ENCODE measurements at regions not wholly inside any gene's neighbourhood (a gene's known extent, or its start where the extent isn't known, plus 50 kb on each side); places are given as distances from the start of the nearest gene placed in this dataset.
A peak's percentile ranks its signal among the peaks of the same experiment; 100 is the strongest.
"Not testable (repeated sequence)": the region's sequence is repeated elsewhere in the genome, so short reads cannot be mapped to it uniquely, and the experiment has no call there.

GRCh38 chr15:88965097-88965496, 51.9 kb upstream of the MFGE8 start:
- not testable (repeated sequence) for H3K4me3 Mint-ChIP-seq (ENCODE audit: low read depth); H3K4me1 Mint-ChIP-seq (ENCODE audit: low read depth); H3K27me3 Mint-ChIP-seq; DNase-seq (ENCODE audit: low spot score, unreplicated experiment); H3K36me3 Mint-ChIP-seq (ENCODE audit: insufficient read depth); H3K27ac Mint-ChIP-seq
- H3K9me3 Mint-ChIP-seq (ENCODE audit: low read depth), result peaks cover 37% of the 10 kb centered on the region

- Mint-ChIP-seq H3K27me3 (no peaks in the 10 kb centered on the region), H3K4me3 (ENCODE audit: low read depth) (no peak overlapping the region), H3K36me3 (ENCODE audit: insufficient read depth) (peaks cover 5% of the 10 kb centered on the region), H3K4me1 (ENCODE audit: low read depth) (no peaks in the 10 kb centered on the region), H3K9me3 (ENCODE audit: low read depth) (peaks cover 32% of the 10 kb centered on the region), H3K27ac (no peak overlapping the region)
- no peak for TF ChIP-seq CTCF (IDR thresholded peaks at IDR 0.05; ENCODE audit: unreplicated experiment)
- no peak for DNase-seq (ENCODE audit: low spot score, unreplicated experiment)
Observed at GRCh38 chr15:88970232-88970631, 57.1 kb upstream of the MFGE8 start.

GRCh38 chr15:88974392-88974791, 61.2 kb upstream of the MFGE8 start:
- Mint-ChIP-seq H3K27ac (peak overlapping the region; percentile 37), H3K27me3 (no peaks in the 10 kb centered on the region), H3K4me3 (ENCODE audit: low read depth) (no peak overlapping the region), H3K36me3 (ENCODE audit: insufficient read depth) (peaks cover 4% of the 10 kb centered on the region), H3K4me1 (ENCODE audit: low read depth) (no peaks in the 10 kb centered on the region), H3K9me3 (ENCODE audit: low read depth) (peaks cover 19% of the 10 kb centered on the region)
- no peak for DNase-seq (ENCODE audit: low spot score, unreplicated experiment)
- no peak for TF ChIP-seq CTCF (IDR thresholded peaks at IDR 0.05; ENCODE audit: unreplicated experiment)

- H3K9me3 Mint-ChIP-seq (ENCODE audit: low read depth), result peaks cover 9% of the 10 kb centered on the region
- H3K27ac Mint-ChIP-seq, result no peak overlapping the region
- H3K4me3 Mint-ChIP-seq (ENCODE audit: low read depth), result no peak overlapping the region
- H3K36me3 Mint-ChIP-seq (ENCODE audit: insufficient read depth), result peaks cover 3% of the 10 kb centered on the region
- H3K4me1 Mint-ChIP-seq (ENCODE audit: low read depth), result no peaks in the 10 kb centered on the region
- no peak for TF ChIP-seq CTCF (IDR thresholded peaks at IDR 0.05; ENCODE audit: unreplicated experiment)
- no peak for DNase-seq (ENCODE audit: low spot score, unreplicated experiment)
- H3K27me3 Mint-ChIP-seq, result no peaks in the 10 kb centered on the region
Observed at GRCh38 chr15:88975891-88976290, 62.7 kb upstream of the MFGE8 start.

- TF ChIP-seq CTCF (IDR thresholded peaks at IDR 0.05; ENCODE audit: unreplicated experiment), result no peak
- Mint-ChIP-seq H3K9me3 (ENCODE audit: low read depth) (peaks cover 7% of the 10 kb centered on the region), H3K4me3 (ENCODE audit: low read depth) (no peak overlapping the region), H3K27ac (no peak overlapping the region), H3K4me1 (ENCODE audit: low read depth) (peaks cover under 1% of the 10 kb centered on the region), H3K27me3 (no peaks in the 10 kb centered on the region), H3K36me3 (ENCODE audit: insufficient read depth) (peaks cover 3% of the 10 kb centered on the region)
- no peak for DNase-seq (ENCODE audit: low spot score, unreplicated experiment)
Observed at GRCh38 chr15:88976656-88977055, 63.5 kb upstream of the MFGE8 start.

GRCh38 chr15:88979674-88980073, 66.5 kb upstream of the MFGE8 start:
- peak overlapping the region; percentile 81 for H3K27ac Mint-ChIP-seq
- no peak for DNase-seq (ENCODE audit: low spot score, unreplicated experiment)
- no peak for TF ChIP-seq CTCF (IDR thresholded peaks at IDR 0.05; ENCODE audit: unreplicated experiment)
- no peak overlapping the region for H3K4me3 Mint-ChIP-seq (ENCODE audit: low read depth)
- H3K4me1 Mint-ChIP-seq (ENCODE audit: low read depth), result peaks cover 4% of the 10 kb centered on the region
- no peaks in the 10 kb centered on the region for H3K9me3 Mint-ChIP-seq (ENCODE audit: low read depth)
- no peaks in the 10 kb centered on the region for H3K27me3 Mint-ChIP-seq
- no peaks in the 10 kb centered on the region for H3K36me3 Mint-ChIP-seq (ENCODE audit: insufficient read depth)

All from progenitor cell of endocrine pancreas (in vitro differentiated cells).